Fibroblast of villous mesenchyme (primary cell): ENCODE measurements at regions not wholly inside any gene's neighbourhood (a gene's known extent, or its start where the extent isn't known, plus 50 kb on each side); places are given as distances from the start of the nearest gene placed in this dataset.
A peak's percentile ranks its signal among the peaks of the same experiment; 100 is the strongest.

Experiments
- DNase-seq: peaks from one replicate; pipeline ENCODE4 v3.0.0-alpha.2; 2010; ENCODE audit warnings: low read depth
- H3K4me3 ChIP-seq: 2 replicates; pipeline ENCODE4 v1.5.1; 2011; ENCODE audit warnings: low read depth, mild to moderate bottlenecking, low read length
- CTCF ChIP-seq: IDR thresholded peaks from 2 replicates; pipeline ENCODE4 v1.5.1; 2012; ENCODE audit warnings: low read depth, mild to moderate bottlenecking, low read length; ENCODE audit not compliant: insufficient read depth

GRCh38 chr1:60974524-60975372 lies 107.6 kb upstream of the NFIA start:
- no peak for TF ChIP-seq CTCF
- H3K4me3 ChIP-seq = no peak overlapping the region
- DNase-seq = no peak

- no peak overlapping the region for H3K4me3 ChIP-seq
- no peak for TF ChIP-seq CTCF
- no peak for DNase-seq
Measured at GRCh38 chr1:60973668-60974067, 108.7 kb upstream of the NFIA start.

- peak; percentile 60 for DNase-seq
- H3K4me3 ChIP-seq = no peak overlapping the region
- TF ChIP-seq CTCF = no peak
Measured at GRCh38 chr1:60972841-60973364, 109.5 kb upstream of the NFIA start.

GRCh38 chr1:60971330-60971729 lies 111.0 kb upstream of the NFIA start:
- DNase-seq = no peak
- no peak for TF ChIP-seq CTCF
- no peak overlapping the region for H3K4me3 ChIP-seq

- no peak overlapping the region for H3K4me3 ChIP-seq
- peak; percentile 36 for DNase-seq
- TF ChIP-seq CTCF = peak; percentile 50
Measured at GRCh38 chr1:60969971-60970509, 112.3 kb upstream of the NFIA start.

GRCh38 chr1:60965280-60965854 lies 117.0 kb upstream of the NFIA start:
- TF ChIP-seq CTCF = no peak
- no peak for DNase-seq
- H3K4me3 ChIP-seq = no peak overlapping the region
